Caco-2 (cell line): ENCODE measurements at regions not wholly inside any gene's neighbourhood (a gene's known extent, or its start where the extent isn't known, plus 50 kb on each side); places are given as distances from the start of the nearest gene placed in this dataset.

Source experiments
- BruUV-seq: library from RNA; stranded (reverse); fragments of 400-500 nt; replicated peaks from 2 replicates; lab custom pipeline; 2021; lab: Mats Ljungman, UMichigan
- CTCF ChIA-PET: fragments of 300-600 bp; sonication (Branson Sonifier 250); formaldehyde crosslinking; loops from one replicate; lab custom pipeline; 2022; ENCODE audit warnings: antibody characterized with exemption; lab: Charles Lee
- POLR2A ChIA-PET: fragments of 300-600 bp; sonication (Branson Sonifier 250); formaldehyde crosslinking; loops from one replicate; lab custom pipeline; 2022; ENCODE audit warnings: antibody characterized with exemption; lab: Charles Lee
- DNase-seq, 2 experiments: peaks; one replicate each; pipeline versions ENCODE4 v3.0.0 to v3.0.0-alpha.2; 2020 to 2022
- H3K27me3 ChIP-seq: replicated peaks from 2 replicates; pipeline ENCODE4 v1.6.0; 2011; ENCODE audit warnings: low read length; ENCODE audit not compliant: control insufficient read depth, insufficient read depth
- H3K36me3 ChIP-seq: 2 replicates; pipeline ENCODE4 v1.5.1; 2011; ENCODE audit warnings: low read length; ENCODE audit not compliant: control insufficient read depth, insufficient read depth
- H3K4me1 ChIP-seq: fragments of 250-450 bp; sonication (Bioruptor Pico); 2 replicates; pipeline ENCODE4 v1.5.1; 2020; ENCODE audit warnings: mild to moderate bottlenecking
- H3K4me3 ChIP-seq: 2 replicates; pipeline ENCODE4 v1.5.1; 2011; ENCODE audit warnings: low read depth, mild to moderate bottlenecking, control low read depth, low read length
- H3K9me3 ChIP-seq: fragments of 250-450 bp; sonication (Bioruptor Pico); 2 replicates; pipeline ENCODE4 v1.5.1; 2020; ENCODE audit warnings: mild to moderate bottlenecking, moderate library complexity
- H3K27ac Mint-ChIP-seq: one replicate; pipeline ENCODE4 v1.8.0; 2022; ENCODE audit warnings: mixed read lengths; ENCODE audit not compliant: unreplicated experiment
- H3K27me3 Mint-ChIP-seq: one replicate; pipeline ENCODE4 v1.8.0; 2022; ENCODE audit warnings: mixed read lengths; ENCODE audit not compliant: insufficient read depth, unreplicated experiment
- H3K36me3 Mint-ChIP-seq: one replicate; pipeline ENCODE4 v1.8.0; 2022; ENCODE audit warnings: mild to moderate bottlenecking, mixed read lengths; ENCODE audit not compliant: insufficient read depth, unreplicated experiment
- H3K4me1 Mint-ChIP-seq: one replicate; pipeline ENCODE4 v1.8.0; 2022; ENCODE audit warnings: low read depth, mixed read lengths; ENCODE audit not compliant: unreplicated experiment
- H3K4me3 Mint-ChIP-seq: one replicate; pipeline ENCODE4 v1.8.0; 2022; ENCODE audit warnings: mild to moderate bottlenecking, moderate library complexity, mixed read lengths; ENCODE audit not compliant: unreplicated experiment
- H3K9me3 Mint-ChIP-seq: one replicate; pipeline ENCODE4 v1.8.0; 2022; ENCODE audit warnings: mixed read lengths; ENCODE audit not compliant: unreplicated experiment
- CTCF ChIP-seq, 2 experiments: fragments of 200-600 bp in 1 of 2; IDR thresholded peaks; 1 replicate in 1 of 2; 2 replicates in 1 of 2; pipeline versions ENCODE4 v1.5.1 to v1.8.0; 2011 to 2022; ENCODE audit warnings: antibody characterized with exemption in 1 of 2, control low read depth in 1 of 2, inconsistent platforms in 1 of 2, low read depth in 1 of 2, low read length in 1 of 2, mild to moderate bottlenecking in 1 of 2, moderate library complexity in 1 of 2; ENCODE audit not compliant: insufficient read depth in 1 of 2, severe bottlenecking in 1 of 2, unreplicated experiment in 1 of 2
- intact Hi-C: fragments of 100-400 bp; cut with micrococcal nuclease; formaldehyde crosslinking; loops from one replicate; pipeline ENCODE4 v1.10.0; 2022; ENCODE audit not compliant: unreplicated experiment

- Mint-ChIP-seq H3K27me3 (no peaks in the 10 kb centered on the region), H3K27ac (no peak overlapping the region), H3K4me3 (no peak overlapping the region), H3K36me3 (no peaks in the 10 kb centered on the region), H3K9me3 (no peaks in the 10 kb centered on the region), H3K4me1 (no peaks in the 10 kb centered on the region)
- ChIA-PET POLR2A (no interaction called here), CTCF (no interaction called here)
- Histone ChIP-seq H3K4me3 (no peak overlapping the region), H3K4me1 (no peaks in the 10 kb centered on the region), H3K9me3 (no peaks in the 10 kb centered on the region), H3K36me3 (no peaks in the 10 kb centered on the region), H3K27me3 (no peaks in the 10 kb centered on the region)
- intact Hi-C loops: no loop called here
- no TSS peak for BruUV-seq
- DNase-seq: no peak
- no peak for TF ChIP-seq CTCF (IDR thresholded peaks at IDR 0.05; ENCODE audit: insufficient read depth in 1 of 2, low read depth in 1 of 2, low read length in 1 of 2, severe bottlenecking in 1 of 2, unreplicated experiment in 1 of 2)
Measured at GRCh38 chr13:83220241-83220640, 662.0 kb downstream of the SLITRK1 start.

DNA sequence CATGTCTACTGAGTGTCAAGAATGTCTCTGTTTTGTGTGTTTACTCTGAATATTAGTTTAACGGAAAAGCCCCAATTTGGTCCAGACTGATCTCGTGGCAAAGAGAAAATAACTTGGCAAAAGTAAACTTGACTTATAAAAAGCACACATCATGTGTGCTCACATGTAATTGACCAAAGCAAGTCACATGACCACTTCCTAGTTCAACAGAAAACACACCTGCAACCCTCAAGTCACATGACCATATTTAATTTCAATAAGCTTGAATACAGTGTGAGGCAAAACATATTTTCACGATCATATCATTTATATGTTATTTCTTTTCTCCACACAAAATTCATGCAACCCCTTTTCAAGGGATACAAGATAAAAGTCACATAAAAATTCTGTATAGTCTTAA is 662.4 kb downstream of the SLITRK1 start:
- Mint-ChIP-seq H3K4me1 (no peaks in the 10 kb centered on the region), H3K36me3 (no peaks in the 10 kb centered on the region), H3K27me3 (no peaks in the 10 kb centered on the region), H3K4me3 (no peak overlapping the region), H3K27ac (no peak overlapping the region), H3K9me3 (no peaks in the 10 kb centered on the region)
- no peak for TF ChIP-seq CTCF (IDR thresholded peaks at IDR 0.05; ENCODE audit: insufficient read depth in 1 of 2, low read depth in 1 of 2, low read length in 1 of 2, severe bottlenecking in 1 of 2, unreplicated experiment in 1 of 2)
- BruUV-seq: no TSS peak
- no peak for DNase-seq
- Histone ChIP-seq H3K36me3 (no peaks in the 10 kb centered on the region), H3K4me3 (no peak overlapping the region), H3K9me3 (no peaks in the 10 kb centered on the region), H3K4me1 (no peaks in the 10 kb centered on the region), H3K27me3 (no peaks in the 10 kb centered on the region)
- POLR2A ChIA-PET: no interaction called here
- CTCF ChIA-PET: no interaction called here
- intact Hi-C loops: no loop called here

DNA sequence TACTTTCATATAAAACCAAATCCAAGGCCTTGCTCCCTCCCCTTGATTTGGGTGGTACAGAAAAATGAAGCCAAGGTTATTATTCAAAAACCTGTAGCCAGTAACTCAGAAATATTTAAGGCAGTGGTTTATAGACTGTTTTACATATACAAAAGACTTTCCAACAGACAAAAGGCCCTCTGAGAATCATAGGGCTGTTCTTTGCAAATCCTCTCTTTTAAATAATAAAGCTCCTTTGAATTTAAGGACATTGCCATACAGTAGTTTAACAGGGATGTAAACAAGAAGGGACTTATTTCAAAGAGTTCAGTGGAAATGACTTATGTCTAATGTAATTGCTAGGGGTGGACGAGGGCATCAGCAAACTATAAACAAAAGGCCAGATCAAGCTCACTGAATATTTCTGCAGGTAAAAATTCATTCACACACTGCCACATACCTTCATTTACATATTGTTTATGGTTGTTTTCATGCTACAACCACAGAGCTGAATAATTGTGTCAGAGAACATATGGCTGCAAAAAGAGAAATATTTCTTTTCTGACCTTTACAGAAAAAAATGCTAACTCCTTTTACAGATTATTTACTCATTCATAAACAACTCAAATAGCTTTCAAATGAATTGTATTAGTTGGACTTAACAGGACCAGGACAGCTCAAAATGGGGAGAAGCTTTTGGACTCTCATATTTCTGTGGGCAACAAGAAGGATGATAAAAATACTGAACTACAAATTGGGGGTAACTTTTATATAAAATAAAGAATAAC is 665.6 kb downstream of the SLITRK1 start:
- Mint-ChIP-seq H3K36me3 (no peaks in the 10 kb centered on the region), H3K4me1 (no peaks in the 10 kb centered on the region), H3K27me3 (no peaks in the 10 kb centered on the region), H3K27ac (no peak overlapping the region), H3K9me3 (no peaks in the 10 kb centered on the region), H3K4me3 (no peak overlapping the region)
- intact Hi-C loops: no loop called here
- ChIA-PET CTCF (no interaction called here), POLR2A (no interaction called here)
- Histone ChIP-seq H3K27me3 (no peaks in the 10 kb centered on the region), H3K4me1 (no peaks in the 10 kb centered on the region), H3K36me3 (no peaks in the 10 kb centered on the region), H3K4me3 (no peak overlapping the region), H3K9me3 (no peaks in the 10 kb centered on the region)
- BruUV-seq: no TSS peak
- no peak for TF ChIP-seq CTCF (IDR thresholded peaks at IDR 0.05; ENCODE audit: insufficient read depth in 1 of 2, low read depth in 1 of 2, low read length in 1 of 2, severe bottlenecking in 1 of 2, unreplicated experiment in 1 of 2)
- DNase-seq: no peak
